ENCODE measurements at regions not wholly inside any gene's neighbourhood (a gene's known extent, or its start where the extent isn't known, plus 50 kb on each side); places are given as distances from the start of the nearest gene placed in this dataset.

DNA sequence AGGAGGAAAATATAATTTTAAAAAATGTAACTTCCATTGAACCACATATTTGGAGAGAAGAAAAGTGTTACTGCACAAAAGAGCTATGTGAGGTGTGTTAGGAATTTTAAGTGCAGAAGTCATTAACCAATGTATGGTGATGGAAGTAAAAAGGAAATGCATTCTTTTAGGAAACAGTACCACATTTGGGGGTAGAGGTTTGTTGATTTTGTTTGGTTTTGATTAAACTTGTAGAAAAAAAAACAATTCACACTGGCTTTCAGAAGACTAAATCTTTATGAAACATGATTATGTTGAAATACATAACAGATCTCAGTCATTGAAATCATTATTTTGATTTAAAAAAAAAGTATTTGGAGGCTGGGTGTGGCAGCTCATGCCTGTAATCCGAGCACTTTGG, 1287.0 kb upstream of the GJE1 start:
- no peak overlapping the region for H3K27ac ChIP-seq
- DNase-seq (ENCODE audit: low spot score): no peak
- TF ChIP-seq, protein P1, sequence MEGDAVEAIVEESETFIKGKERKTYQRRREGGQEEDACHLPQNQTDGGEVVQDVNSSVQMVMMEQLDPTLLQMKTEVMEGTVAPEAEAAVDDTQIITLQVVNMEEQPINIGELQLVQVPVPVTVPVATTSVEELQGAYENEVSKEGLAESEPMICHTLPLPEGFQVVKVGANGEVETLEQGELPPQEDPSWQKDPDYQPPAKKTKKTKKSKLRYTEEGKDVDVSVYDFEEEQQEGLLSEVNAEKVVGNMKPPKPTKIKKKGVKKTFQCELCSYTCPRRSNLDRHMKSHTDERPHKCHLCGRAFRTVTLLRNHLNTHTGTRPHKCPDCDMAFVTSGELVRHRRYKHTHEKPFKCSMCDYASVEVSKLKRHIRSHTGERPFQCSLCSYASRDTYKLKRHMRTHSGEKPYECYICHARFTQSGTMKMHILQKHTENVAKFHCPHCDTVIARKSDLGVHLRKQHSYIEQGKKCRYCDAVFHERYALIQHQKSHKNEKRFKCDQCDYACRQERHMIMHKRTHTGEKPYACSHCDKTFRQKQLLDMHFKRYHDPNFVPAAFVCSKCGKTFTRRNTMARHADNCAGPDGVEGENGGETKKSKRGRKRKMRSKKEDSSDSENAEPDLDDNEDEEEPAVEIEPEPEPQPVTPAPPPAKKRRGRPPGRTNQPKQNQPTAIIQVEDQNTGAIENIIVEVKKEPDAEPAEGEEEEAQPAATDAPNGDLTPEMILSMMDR (IDR thresholded peaks at IDR 0.05): no peak
- H3K4me3 ChIP-seq: no peak overlapping the region

DNA sequence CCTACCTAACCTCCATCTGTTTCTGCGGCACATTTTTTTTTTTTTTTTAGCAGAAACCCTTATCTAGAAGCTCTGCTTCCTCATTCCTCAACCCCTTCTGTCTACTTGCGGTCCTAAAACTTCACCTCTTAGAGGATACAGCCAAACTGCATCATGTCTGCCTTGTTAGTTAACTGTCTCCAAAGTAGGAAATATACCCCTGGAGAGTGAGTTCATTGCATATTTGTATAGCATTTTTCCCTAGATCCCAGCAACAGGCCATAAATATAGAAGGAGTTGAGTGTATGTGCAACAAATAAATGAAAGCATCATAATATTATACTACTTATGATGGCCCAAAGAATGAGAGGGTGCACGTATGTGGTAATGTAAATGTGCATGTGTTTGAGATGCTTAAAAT, 1288.6 kb upstream of the GJE1 start:
- H3K4me3 ChIP-seq: no peak overlapping the region
- H3K27ac ChIP-seq: no peak overlapping the region
- no peak for DNase-seq (ENCODE audit: low spot score)
- TF ChIP-seq, protein P1 (IDR thresholded peaks at IDR 0.05): no peak

GRCh38 chr6:140833408-140833807, 1299.3 kb upstream of the GJE1 start:
- DNase-seq (ENCODE audit: low spot score): no peak
- TF ChIP-seq, protein P1 (IDR thresholded peaks at IDR 0.05): no peak
- H3K4me3 ChIP-seq: no peak overlapping the region
- peak overlapping the region in 1 of 2 donors; percentile 69 for H3K27ac ChIP-seq

DNA sequence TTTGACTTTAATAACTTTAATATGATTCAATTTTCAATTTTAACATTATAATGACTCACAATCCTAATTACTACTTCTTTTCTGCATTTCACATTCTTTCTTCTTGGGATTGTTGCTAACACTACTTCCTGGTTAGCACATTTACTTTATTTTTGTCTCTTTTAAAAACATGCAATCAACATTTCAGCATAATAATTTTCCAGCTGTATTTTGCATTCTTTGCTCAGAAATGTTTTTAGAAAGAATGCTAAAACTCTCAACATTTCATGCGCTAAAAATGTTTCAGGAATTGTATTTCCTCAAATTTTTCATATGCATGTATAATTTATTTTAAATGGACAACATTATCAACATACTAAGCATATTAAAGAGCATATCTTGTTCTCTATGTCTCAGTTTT, 1302.1 kb upstream of the GJE1 start:
- no peak for DNase-seq (ENCODE audit: low spot score)
- Histone ChIP-seq H3K27ac (no peak overlapping the region), H3K4me3 (no peak overlapping the region)
- TF ChIP-seq, protein P1 (IDR thresholded peaks at IDR 0.05): no peak

- Histone ChIP-seq H3K27ac (no peak overlapping the region), H3K4me3 (no peak overlapping the region)
- DNase-seq (ENCODE audit: low spot score): no peak
- TF ChIP-seq, protein P1 (IDR thresholded peaks at IDR 0.05): no peak
Observed at GRCh38 chr6:140828856-140829255, 1303.9 kb upstream of the GJE1 start.

DNA sequence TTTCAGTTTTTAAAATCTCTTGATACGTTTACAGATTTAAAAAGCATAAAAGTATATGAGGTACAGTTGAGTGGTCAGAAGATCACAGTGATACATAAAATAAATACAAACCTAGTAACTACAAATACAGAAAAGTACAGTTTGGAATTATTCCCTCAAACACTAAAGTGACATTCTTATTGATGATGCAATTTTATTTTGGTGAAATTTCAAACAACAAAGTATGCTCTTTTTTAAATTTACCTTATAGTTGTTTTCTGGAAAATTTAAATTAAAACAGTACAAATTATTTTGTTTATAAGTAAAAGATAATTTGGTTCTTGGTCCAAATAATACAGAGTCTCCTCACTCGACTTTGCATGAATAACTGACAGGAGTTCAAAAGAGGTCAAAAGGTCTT, 1305.1 kb upstream of the GJE1 start:
- no peak overlapping the region for H3K4me3 ChIP-seq

GRCh38 chr6:140825731-140826130, 1307.0 kb upstream of the GJE1 start:
- no peak overlapping the region for H3K27ac ChIP-seq
- TF ChIP-seq, protein P1 (IDR thresholded peaks at IDR 0.05): no peak

More for the DNA sequence above, 1305.1 kb upstream of the GJE1 start:
- TF ChIP-seq, protein P1 (IDR thresholded peaks at IDR 0.05): no peak
- no peak for DNase-seq (ENCODE audit: low spot score)
- no peak overlapping the region for H3K27ac ChIP-seq

More at GRCh38 chr6:140825731-140826130, 1307.0 kb upstream of the GJE1 start:
- no peak overlapping the region for H3K4me3 ChIP-seq
- DNase-seq (ENCODE audit: low spot score): no peak

All from coronary artery (tissue), 2 donors.